HG03097 (cell line): ENCODE measurements at regions not wholly inside any gene's neighbourhood (a gene's known extent, or its start where the extent isn't known, plus 50 kb on each side); places are given as distances from the start of the nearest gene placed in this dataset.

Experiments
- ATAC-seq: cut with Tn5 transposase; IDR thresholded peaks from one replicate; pipeline ENCODE4 v1.9.1; 2021; ENCODE audit not compliant: unreplicated experiment, low FRiP score

- ATAC-seq: peak; percentile 50
Measured at GRCh38 chr16:59192551-59193199, 458.6 kb upstream of the GOT2 start.

- ATAC-seq: no peak
Measured at GRCh38 chr16:59190731-59191130, 456.6 kb upstream of the GOT2 start.

GRCh38 chr16:59188029-59188428 is 453.9 kb upstream of the GOT2 start:
- ATAC-seq: no peak

- ATAC-seq: no peak
Measured at GRCh38 chr16:59181821-59182420, 447.8 kb upstream of the GOT2 start.

- no peak for ATAC-seq
Measured at GRCh38 chr16:59180083-59180476, 446.0 kb upstream of the GOT2 start.

- no peak for ATAC-seq
Measured at GRCh38 chr16:59179446-59180082, 445.4 kb upstream of the GOT2 start.

- no peak for ATAC-seq
Measured at GRCh38 chr16:59173408-59173831, 439.3 kb upstream of the GOT2 start.

GRCh38 chr16:59170099-59170712 is 436.1 kb upstream of the GOT2 start:
- ATAC-seq: no peak

GRCh38 chr16:59169168-59169567 is 435.1 kb upstream of the GOT2 start:
- ATAC-seq: no peak

GRCh38 chr16:59168461-59169114 is 434.5 kb upstream of the GOT2 start:
- no peak for ATAC-seq

- ATAC-seq: no peak
Measured at GRCh38 chr16:59164461-59164860, 430.3 kb upstream of the GOT2 start.

GRCh38 chr16:59163371-59164055 is 429.4 kb upstream of the GOT2 start:
- ATAC-seq: no peak

GRCh38 chr16:59161679-59162078 is 427.6 kb upstream of the GOT2 start:
- ATAC-seq: no peak

GRCh38 chr16:59154295-59154694 is 420.2 kb upstream of the GOT2 start:
- no peak for ATAC-seq

- ATAC-seq: no peak
Measured at GRCh38 chr16:59148769-59149155, 414.6 kb upstream of the GOT2 start.

GRCh38 chr16:59148056-59148768 is 414.1 kb upstream of the GOT2 start:
- no peak for ATAC-seq

- ATAC-seq: no peak
Measured at GRCh38 chr16:59146140-59146539, 412.0 kb upstream of the GOT2 start.

- no peak for ATAC-seq
Measured at GRCh38 chr16:59144841-59145240, 410.7 kb upstream of the GOT2 start.

- no peak for ATAC-seq
Measured at GRCh38 chr16:59144326-59144725, 410.2 kb upstream of the GOT2 start.

GRCh38 chr16:59126486-59126885 is 392.4 kb upstream of the GOT2 start:
- no peak for ATAC-seq
